K562 (cell line): ENCODE measurements at regions not wholly inside any gene's neighbourhood (a gene's known extent, or its start where the extent isn't known, plus 50 kb on each side); places are given as distances from the start of the nearest gene placed in this dataset.

Experiments used
- ATAC-seq: fragments of 200-7000 bp; cut with Tn5 transposase; 3 replicates; pipeline ENCODE4 v1.9.1; 2020; ENCODE audit warnings: moderate library complexity
- BruUV-seq: library from RNA; stranded (reverse); fragments of 400-500 nt; replicated peaks from 2 replicates; lab custom pipeline; 2021; lab: Mats Ljungman, UMichigan
- CTCF ChIA-PET: fragments of 300-600 bp; formaldehyde crosslinking; extraction: SDS; loops from one replicate; lab custom pipeline; 2021; ENCODE audit warnings: low intra/inter-chr PET ratio; lab: Yijun Ruan, JAX
- POLR2A ChIA-PET: fragments of 300-600, 350-650 bp; sonication (Branson Sonifier 250); formaldehyde crosslinking; extraction: SDS; loops from one replicate; lab custom pipeline; 2021; ENCODE audit warnings: antibody characterized with exemption, inconsistent platforms; lab: Yijun Ruan, JAX
- DNase-seq, 4 experiments: peaks; one replicate each; pipeline versions ENCODE4 v3.0.0 to v3.0.0-alpha.2; 2011 to 2018; ENCODE audit warnings: low spot score in 3 of 4, mixed read lengths in 3 of 4; ENCODE audit errors: extremely low read depth in 1 of 4
- FAIRE-seq: peaks from 2 replicates; lab custom pipeline; 2011; peaks lifted over from hg19 to GRCh38; lab: Jason Lieb, UNC
- H2AFZ ChIP-seq: 2 replicates; pipeline ENCODE4 v1.6.0; 2011; ENCODE audit warnings: low read depth, low read length, control low read depth, inconsistent platforms
- H3K27ac ChIP-seq: fragments of 200-600 bp; 3 replicates; pipeline ENCODE4 v1.8.0; 2011; ENCODE audit warnings: low read depth, mild to moderate bottlenecking, control low read depth, inconsistent platforms, low read length, moderate library complexity, mixed read lengths; ENCODE audit errors: extremely low read depth
- H3K27me3 ChIP-seq, 2 experiments: fragments of 300-600 bp in 1 of 2; 2 replicates in 1 of 2; 3 replicates in 1 of 2; pipeline versions ENCODE4 v1.6.0 to v1.8.0; 2011; ENCODE audit warnings: inconsistent platforms in 2 of 2, low read length in 2 of 2, mild to moderate bottlenecking in 1 of 2, mixed read lengths in 1 of 2, moderate library complexity in 1 of 2; ENCODE audit not compliant: control insufficient read depth in 2 of 2, insufficient read depth in 2 of 2
- H3K36me3 ChIP-seq: fragments of 300-600 bp; 3 replicates; pipeline ENCODE4 v1.8.0; 2011; ENCODE audit warnings: mild to moderate bottlenecking, low read length, inconsistent platforms; ENCODE audit not compliant: control insufficient read depth, insufficient read depth
- H3K4me1 ChIP-seq, 2 experiments: fragments of 200-600 bp in 1 of 2; replicated peaks in 1 of 2; 2 replicates in 1 of 2; 3 replicates in 1 of 2; pipeline versions ENCODE4 v1.5.1 to v1.8.0; 2011; ENCODE audit warnings: inconsistent platforms in 2 of 2, low read length in 2 of 2, mild to moderate bottlenecking in 1 of 2, mixed read lengths in 1 of 2, moderate library complexity in 1 of 2; ENCODE audit not compliant: control insufficient read depth in 2 of 2, insufficient read depth in 2 of 2
- H3K4me2 ChIP-seq: 2 replicates; pipeline ENCODE4 v1.6.1; 2011; ENCODE audit warnings: low read length, control low read depth, inconsistent platforms, mixed read lengths; ENCODE audit not compliant: insufficient read depth
- H3K4me3 ChIP-seq: fragments of 200-600 bp; sonication (generic), shearing (Covaris generic); 2 replicates; pipeline ENCODE4 v1.5.1; 2016; ENCODE audit warnings: control low read depth, inconsistent platforms
- H3K79me2 ChIP-seq: fragments of 200-600 bp; 3 replicates; pipeline ENCODE4 v1.8.0; 2011; ENCODE audit warnings: low read length, inconsistent platforms; ENCODE audit not compliant: control insufficient read depth, insufficient read depth
- H3K9ac ChIP-seq, 2 experiments: 2 replicates each; pipeline versions ENCODE4 v1.6.0 to v1.6.1; 2011; ENCODE audit warnings: low read depth in 2 of 2, low read length in 2 of 2, control low read depth in 1 of 2, inconsistent platforms in 1 of 2, mild to moderate bottlenecking in 1 of 2, mixed read lengths in 1 of 2; ENCODE audit not compliant: insufficient read depth in 1 of 2
- H3K9me1 ChIP-seq: one replicate; pipeline ENCODE4 v1.6.0; 2011; ENCODE audit warnings: inconsistent platforms, mild to moderate bottlenecking, low read length, moderate library complexity; ENCODE audit not compliant: control insufficient read depth, insufficient read depth
- H3K9me3 ChIP-seq: replicated peaks from 2 replicates; pipeline ENCODE4 v1.5.1; 2011; ENCODE audit warnings: low read depth, low read length, inconsistent platforms; ENCODE audit not compliant: control insufficient read depth, insufficient read depth
- H4K20me1 ChIP-seq: replicated peaks from 2 replicates; pipeline ENCODE4 v1.6.1; 2011; ENCODE audit warnings: low read length, inconsistent platforms, mixed read lengths; ENCODE audit not compliant: control insufficient read depth, insufficient read depth
- DNMT1 ChIP-seq: fragments of 450-650 bp; IDR thresholded peaks from 2 replicates; pipeline ENCODE4 v1.6.1; 2016; ENCODE audit warnings: antibody characterized with exemption, mild to moderate bottlenecking
- HNRNPUL1 ChIP-seq: fragments of 200-400 bp; formaldehyde crosslinking; IDR thresholded peaks from 2 replicates; pipeline ENCODE4 v1.6.1; 2017; ENCODE audit warnings: low read length
- JUN ChIP-seq, 2 experiments: sonication (generic) in 1 of 2; formaldehyde crosslinking in 1 of 2; IDR thresholded peaks; 2 replicates each; pipeline versions ENCODE4 v1.6.1 to v1.8.0; 2012 to 2022; ENCODE audit warnings: borderline replicate concordance in 2 of 2, mild to moderate bottlenecking in 2 of 2, improper control_type of control experiment in 1 of 2, low read depth in 1 of 2, low read length in 1 of 2, missing genetic modification reagents in 1 of 2
- MTA2 ChIP-seq: fragments of 450-650 bp; IDR thresholded peaks from 2 replicates; pipeline ENCODE4 v1.6.1; 2016; ENCODE audit warnings: low read depth
- SIN3B ChIP-seq: fragments of 450-650 bp; IDR thresholded peaks from 2 replicates; pipeline ENCODE4 v1.6.1; 2017; ENCODE audit warnings: low read depth, mild to moderate bottlenecking, moderate library complexity
- ZNF133 ChIP-seq: fragments of 250-450 bp; sonication (Bioruptor Pico); IDR thresholded peaks from 2 replicates; pipeline ENCODE4 v1.4.0; 2020; ENCODE audit warnings: mild to moderate bottlenecking
- ZNF79 ChIP-seq: fragments of 250-450 bp; sonication (Bioruptor Pico); IDR thresholded peaks from 2 replicates; pipeline ENCODE4 v1.4.0; 2020; ENCODE audit warnings: low read depth, mild to moderate bottlenecking, moderate library complexity
- WGBS: fragments of 100-300 bp; shearing (Covaris generic); methylation state at CpG from one replicate; pipeline ENCODE4 v1.1.6; 2016; ENCODE audit warnings: low coverage, mixed read lengths; ENCODE audit not compliant: insufficient coverage; ENCODE audit errors: missing lambda C conversion rate; 5-methylcytosine and 5-hydroxymethylcytosine counted together
- in situ Hi-C: fragments of 300-500 bp; cut with MboI; formaldehyde crosslinking; loops from 4 replicates; pipeline ENCODE4 v1.15.0; 2018; ENCODE audit warnings: inconsistent platforms, mixed read lengths
- intact Hi-C: fragments of 100-400 bp; cut with micrococcal nuclease; formaldehyde crosslinking; loops from 2 replicates; pipeline ENCODE4 v1.14.2; 2022
- TF ChIP-seq, protein P1 (sequence below): fragments of 250-450 bp; sonication (Bioruptor Pico); IDR thresholded peaks from 2 replicates; pipeline ENCODE4 v1.5.0; 2021

DNA sequence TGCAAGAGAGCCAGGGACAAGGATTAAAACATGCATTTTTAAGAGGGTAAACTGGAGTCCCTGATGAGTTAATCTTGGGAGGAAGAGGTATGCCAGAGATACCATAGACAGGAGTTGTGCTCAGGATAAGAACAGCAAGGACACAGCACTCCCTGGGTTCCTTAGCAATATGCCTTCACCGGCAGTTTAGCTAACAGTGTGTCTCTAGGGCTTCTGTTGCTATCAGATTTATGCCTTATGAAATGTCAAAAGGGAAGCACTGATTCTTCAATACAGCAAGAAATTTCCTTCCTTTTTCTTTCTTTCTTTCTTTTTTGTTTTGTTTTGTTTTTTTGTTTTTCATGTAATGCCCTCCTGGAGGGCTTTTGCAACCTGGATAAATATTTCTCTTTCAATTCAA, 71.3 kb upstream of the LARGE1 start:
- DNase-seq = no peak
- TF ChIP-seq, protein P1, sequence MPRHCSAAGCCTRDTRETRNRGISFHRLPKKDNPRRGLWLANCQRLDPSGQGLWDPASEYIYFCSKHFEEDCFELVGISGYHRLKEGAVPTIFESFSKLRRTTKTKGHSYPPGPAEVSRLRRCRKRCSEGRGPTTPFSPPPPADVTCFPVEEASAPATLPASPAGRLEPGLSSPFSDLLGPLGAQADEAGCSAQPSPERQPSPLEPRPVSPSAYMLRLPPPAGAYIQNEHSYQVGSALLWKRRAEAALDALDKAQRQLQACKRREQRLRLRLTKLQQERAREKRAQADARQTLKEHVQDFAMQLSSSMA (CRISPR knock-in tag) = no peak
- TF ChIP-seq MTA2 (no peak), ZNF79 (CRISPR knock-in tag) (no peak), SIN3B (no peak), ZNF133 (CRISPR knock-in tag) (no peak), JUN (IDR thresholded peaks at IDR 0.05; ENCODE audit: borderline replicate concordance, low read depth, low read length) (no peak), JUN (CRISPR knock-in tag; IDR thresholded peaks at IDR 0.05; ENCODE audit: borderline replicate concordance) (no peak), DNMT1 (no peak), HNRNPUL1 (no peak)
- intact Hi-C loops = no loop called here
- H3K9ac ChIP-seq = no peak overlapping the region
- H3K27me3 ChIP-seq = no peaks in the 10 kb centered on the region
- no peaks in the 10 kb centered on the region for H4K20me1 ChIP-seq
- no peak overlapping the region for H3K4me2 ChIP-seq
- no peaks in the 10 kb centered on the region for H3K36me3 ChIP-seq
- no TSS peak for BruUV-seq
- no peak for ATAC-seq
- H3K4me1 ChIP-seq = no peaks in the 10 kb centered on the region
- no peak overlapping the region for H3K4me3 ChIP-seq
- no peak for FAIRE-seq
- in situ Hi-C loops = no loop called here
- ChIA-PET POLR2A (no interaction called here), CTCF (no interaction called here)
- H3K9me1 ChIP-seq = no peaks in the 10 kb centered on the region
- no peaks in the 10 kb centered on the region for H3K9me3 ChIP-seq
- H3K27ac ChIP-seq = no peak overlapping the region
- WGBS = 0% methylated on average over 1 of the region's 1 CpG
- H3K79me2 ChIP-seq = no peaks in the 10 kb centered on the region
- no peak overlapping the region for H2AFZ ChIP-seq
